K562 (cell line): ENCODE measurements at regions not wholly inside any gene's neighbourhood (a gene's known extent, or its start where the extent isn't known, plus 50 kb on each side); places are given as distances from the start of the nearest gene placed in this dataset.

ENCODE experiments used
- ATAC-seq: fragments of 200-7000 bp; cut with Tn5 transposase; 3 replicates; pipeline ENCODE4 v1.9.1; 2020; ENCODE audit warnings: moderate library complexity
- BruUV-seq: library from RNA; stranded (reverse); fragments of 400-500 nt; replicated peaks from 2 replicates; lab custom pipeline; 2021; lab: Mats Ljungman, UMichigan
- CTCF ChIA-PET: fragments of 300-600 bp; formaldehyde crosslinking; extraction: SDS; loops from one replicate; lab custom pipeline; 2021; ENCODE audit warnings: low intra/inter-chr PET ratio; lab: Yijun Ruan, JAX
- POLR2A ChIA-PET: fragments of 300-600, 350-650 bp; sonication (Branson Sonifier 250); formaldehyde crosslinking; extraction: SDS; loops from one replicate; lab custom pipeline; 2021; ENCODE audit warnings: antibody characterized with exemption, inconsistent platforms; lab: Yijun Ruan, JAX
- DNase-seq, 4 experiments: peaks; one replicate each; pipeline versions ENCODE4 v3.0.0 to v3.0.0-alpha.2; 2011 to 2018; ENCODE audit warnings: low spot score in 3 of 4, mixed read lengths in 3 of 4; ENCODE audit errors: extremely low read depth in 1 of 4
- FAIRE-seq: peaks from 2 replicates; lab custom pipeline; 2011; peaks lifted over from hg19 to GRCh38; lab: Jason Lieb, UNC
- H2AFZ ChIP-seq: 2 replicates; pipeline ENCODE4 v1.6.0; 2011; ENCODE audit warnings: low read depth, low read length, control low read depth, inconsistent platforms
- H3K27ac ChIP-seq: fragments of 200-600 bp; 3 replicates; pipeline ENCODE4 v1.8.0; 2011; ENCODE audit warnings: low read depth, mild to moderate bottlenecking, control low read depth, inconsistent platforms, low read length, moderate library complexity, mixed read lengths; ENCODE audit errors: extremely low read depth
- H3K27me3 ChIP-seq, 2 experiments: fragments of 300-600 bp in 1 of 2; 2 replicates in 1 of 2; 3 replicates in 1 of 2; pipeline versions ENCODE4 v1.6.0 to v1.8.0; 2011; ENCODE audit warnings: inconsistent platforms in 2 of 2, low read length in 2 of 2, mild to moderate bottlenecking in 1 of 2, mixed read lengths in 1 of 2, moderate library complexity in 1 of 2; ENCODE audit not compliant: control insufficient read depth in 2 of 2, insufficient read depth in 2 of 2
- H3K36me3 ChIP-seq: fragments of 300-600 bp; 3 replicates; pipeline ENCODE4 v1.8.0; 2011; ENCODE audit warnings: mild to moderate bottlenecking, low read length, inconsistent platforms; ENCODE audit not compliant: control insufficient read depth, insufficient read depth
- H3K4me1 ChIP-seq, 2 experiments: fragments of 200-600 bp in 1 of 2; replicated peaks in 1 of 2; 2 replicates in 1 of 2; 3 replicates in 1 of 2; pipeline versions ENCODE4 v1.5.1 to v1.8.0; 2011; ENCODE audit warnings: inconsistent platforms in 2 of 2, low read length in 2 of 2, mild to moderate bottlenecking in 1 of 2, mixed read lengths in 1 of 2, moderate library complexity in 1 of 2; ENCODE audit not compliant: control insufficient read depth in 2 of 2, insufficient read depth in 2 of 2
- H3K4me2 ChIP-seq: 2 replicates; pipeline ENCODE4 v1.6.1; 2011; ENCODE audit warnings: low read length, control low read depth, inconsistent platforms, mixed read lengths; ENCODE audit not compliant: insufficient read depth
- H3K4me3 ChIP-seq: fragments of 200-600 bp; sonication (generic), shearing (Covaris generic); 2 replicates; pipeline ENCODE4 v1.5.1; 2016; ENCODE audit warnings: control low read depth, inconsistent platforms
- H3K79me2 ChIP-seq: fragments of 200-600 bp; 3 replicates; pipeline ENCODE4 v1.8.0; 2011; ENCODE audit warnings: low read length, inconsistent platforms; ENCODE audit not compliant: control insufficient read depth, insufficient read depth
- H3K9ac ChIP-seq, 2 experiments: 2 replicates each; pipeline versions ENCODE4 v1.6.0 to v1.6.1; 2011; ENCODE audit warnings: low read depth in 2 of 2, low read length in 2 of 2, control low read depth in 1 of 2, inconsistent platforms in 1 of 2, mild to moderate bottlenecking in 1 of 2, mixed read lengths in 1 of 2; ENCODE audit not compliant: insufficient read depth in 1 of 2
- H3K9me1 ChIP-seq: one replicate; pipeline ENCODE4 v1.6.0; 2011; ENCODE audit warnings: inconsistent platforms, mild to moderate bottlenecking, low read length, moderate library complexity; ENCODE audit not compliant: control insufficient read depth, insufficient read depth
- H3K9me3 ChIP-seq: replicated peaks from 2 replicates; pipeline ENCODE4 v1.5.1; 2011; ENCODE audit warnings: low read depth, low read length, inconsistent platforms; ENCODE audit not compliant: control insufficient read depth, insufficient read depth
- H4K20me1 ChIP-seq: replicated peaks from 2 replicates; pipeline ENCODE4 v1.6.1; 2011; ENCODE audit warnings: low read length, inconsistent platforms, mixed read lengths; ENCODE audit not compliant: control insufficient read depth, insufficient read depth
- NFIC ChIP-seq: fragments of 450-650 bp; IDR thresholded peaks from 2 replicates; pipeline ENCODE4 v1.6.1; 2017; ENCODE audit warnings: mild to moderate bottlenecking, inconsistent platforms
- WGBS: fragments of 100-300 bp; shearing (Covaris generic); methylation state at CpG from one replicate; pipeline ENCODE4 v1.1.6; 2016; ENCODE audit warnings: low coverage, mixed read lengths; ENCODE audit not compliant: insufficient coverage; ENCODE audit errors: missing lambda C conversion rate; 5-methylcytosine and 5-hydroxymethylcytosine counted together
- in situ Hi-C: fragments of 300-500 bp; cut with MboI; formaldehyde crosslinking; loops from 4 replicates; pipeline ENCODE4 v1.15.0; 2018; ENCODE audit warnings: inconsistent platforms, mixed read lengths
- intact Hi-C: fragments of 100-400 bp; cut with micrococcal nuclease; formaldehyde crosslinking; loops from 2 replicates; pipeline ENCODE4 v1.14.2; 2022

DNA sequence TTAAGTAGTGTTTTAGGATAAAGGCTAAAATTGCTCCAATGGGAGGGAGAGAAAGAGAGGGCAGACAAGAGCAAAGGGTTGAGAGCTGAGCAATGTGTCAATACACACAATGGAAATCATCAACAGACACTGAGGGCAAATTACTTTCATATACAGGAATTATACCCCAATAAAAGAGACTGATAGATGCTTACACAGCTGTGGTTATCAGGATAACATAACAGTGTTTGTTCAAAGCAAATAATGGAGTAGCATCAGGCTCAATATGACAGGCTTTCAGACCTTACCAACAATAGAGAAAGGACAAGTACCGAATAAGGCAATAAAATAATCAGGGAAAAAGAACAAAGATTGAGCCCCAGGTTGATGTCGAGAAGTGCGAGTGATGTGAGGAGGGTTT is 53.4 kb upstream of the DIO2 start:
- intact Hi-C loops: no loop called here
- TF ChIP-seq NFIC: no peak
- ATAC-seq (no peak), DNase-seq (no peak), FAIRE-seq (no peak)
- POLR2A ChIA-PET: no interaction called here
- Histone ChIP-seq H4K20me1 (no peaks in the 10 kb centered on the region), H3K27me3 (no peaks in the 10 kb centered on the region), H3K36me3 (no peaks in the 10 kb centered on the region), H3K4me3 (no peak overlapping the region), H3K27ac (no peak overlapping the region), H3K9me1 (no peaks in the 10 kb centered on the region), H3K9ac (no peak overlapping the region), H2AFZ (no peak overlapping the region), H3K4me1 (no peaks in the 10 kb centered on the region), H3K79me2 (no peaks in the 10 kb centered on the region), H3K9me3 (no peaks in the 10 kb centered on the region), H3K4me2 (no peak overlapping the region)
- in situ Hi-C loops: no loop called here
- no TSS peak for BruUV-seq
- CTCF ChIA-PET: no interaction called here
- 0% methylated on average over 3 of the region's 3 CpGs for WGBS
